Neural cell (in vitro differentiated cells): ENCODE measurements at regions not wholly inside any gene's neighbourhood (a gene's known extent, or its start where the extent isn't known, plus 50 kb on each side); places are given as distances from the start of the nearest gene placed in this dataset.

ENCODE experiments used
- H2AFZ ChIP-seq: fragments of 200-600, 300-800 bp; sonication (generic), shearing (Covaris generic); 2 replicates; pipeline ENCODE4 v1.6.0; 2014; ENCODE audit warnings: low read depth, mild to moderate bottlenecking, antibody characterized with exemption, low read length, moderate library complexity
- H3F3A ChIP-seq: fragments of 200-600 bp; shearing (Covaris generic); 2 replicates; pipeline ENCODE4 v1.6.1; 2016; ENCODE audit warnings: mild to moderate bottlenecking, moderate library complexity, mixed read lengths, antibody characterized with exemption, low read length; ENCODE audit not compliant: insufficient read depth, poor library complexity, severe bottlenecking
- H3K27ac ChIP-seq: fragments of 200-600, 300-800 bp; sonication (generic), shearing (Covaris generic); 2 replicates; pipeline ENCODE4 v1.5.1; 2014; ENCODE audit warnings: mild to moderate bottlenecking, low read length, moderate library complexity
- H3K27me3 ChIP-seq: fragments of 300-800, 200-600 bp; sonication (generic), shearing (Covaris generic); 2 replicates; pipeline ENCODE4 v1.6.0; 2014; ENCODE audit warnings: mild to moderate bottlenecking, low read depth, low read length, moderate library complexity; ENCODE audit not compliant: insufficient read depth
- H3K36me3 ChIP-seq: fragments of 300-800, 200-600 bp; sonication (generic), shearing (Covaris generic); 2 replicates; pipeline ENCODE4 v1.5.1; 2014; ENCODE audit warnings: mild to moderate bottlenecking, antibody characterized with exemption, low read length, moderate library complexity; ENCODE audit not compliant: insufficient read depth
- H3K4me2 ChIP-seq: fragments of 300-800, 200-600 bp; sonication (generic), shearing (Covaris generic); 2 replicates; pipeline ENCODE4 v1.6.0; 2014; ENCODE audit warnings: mild to moderate bottlenecking, low read length
- H3K4me3 ChIP-seq: fragments of 300-800, 200-600 bp; sonication (generic), shearing (Covaris generic); 2 replicates; pipeline ENCODE4 v1.5.1; 2014; ENCODE audit warnings: mild to moderate bottlenecking, low read length, moderate library complexity
- H3K79me2 ChIP-seq: fragments of 200-600 bp; shearing (Covaris generic); replicated peaks from 2 replicates; pipeline ENCODE4 v1.6.0; 2014; ENCODE audit warnings: mild to moderate bottlenecking, low read length, moderate library complexity; ENCODE audit not compliant: insufficient read depth
- H3K9ac ChIP-seq: fragments of 300-800, 200-600 bp; sonication (generic), shearing (Covaris generic); 2 replicates; pipeline ENCODE4 v1.6.1; 2016; ENCODE audit warnings: mild to moderate bottlenecking, low read length, mixed read lengths
- H3K9me2 ChIP-seq: fragments of 200-600 bp; shearing (Covaris generic); 2 replicates; pipeline ENCODE4 v1.6.1; 2016; ENCODE audit warnings: mild to moderate bottlenecking, low read length, mixed read lengths; ENCODE audit not compliant: insufficient read depth
- H3K9me3 ChIP-seq: fragments of 200-600, 300-800 bp; sonication (generic), shearing (Covaris generic); 2 replicates; pipeline ENCODE4 v1.6.1; 2016; ENCODE audit warnings: mild to moderate bottlenecking, mixed run types, low read length, moderate library complexity, mixed read lengths
- H4K20me1 ChIP-seq: fragments of 200-600 bp; shearing (Covaris generic); 2 replicates; pipeline ENCODE4 v1.6.1; 2016; ENCODE audit warnings: mild to moderate bottlenecking, mixed run types; ENCODE audit not compliant: insufficient read depth
- CTCF ChIP-seq: fragments of 450-650 bp; IDR thresholded peaks from 2 replicates; pipeline ENCODE4 v1.5.1; 2014; ENCODE audit warnings: antibody characterized with exemption, mild to moderate bottlenecking, moderate library complexity; ENCODE audit not compliant: poor library complexity, severe bottlenecking
- EP300 ChIP-seq: fragments of 450-650 bp; conservative IDR thresholded peaks from 2 replicates; pipeline ENCODE4 v1.6.1; 2014; ENCODE audit warnings: antibody characterized with exemption, mild to moderate bottlenecking, moderate library complexity; ENCODE audit not compliant: poor library complexity, severe bottlenecking
- EZH2 ChIP-seq: fragments of 200-600, 300-800 bp; shearing (Covaris generic), sonication (generic); IDR thresholded peaks from 2 replicates; pipeline ENCODE4 v1.6.1; 2014; ENCODE audit warnings: antibody characterized with exemption, low read length, borderline replicate concordance, mild to moderate bottlenecking; ENCODE audit not compliant: insufficient read depth, poor library complexity, severe bottlenecking
- MXI1 ChIP-seq: fragments of 450-650 bp; conservative IDR thresholded peaks from 2 replicates; pipeline ENCODE4 v1.6.1; 2014; ENCODE audit warnings: antibody characterized with exemption, mild to moderate bottlenecking; ENCODE audit not compliant: poor library complexity, severe bottlenecking
- POLR2AphosphoS5 ChIP-seq: IDR thresholded peaks from 2 replicates; pipeline ENCODE4 v1.6.1; 2012
- RAD21 ChIP-seq: fragments of 450-650 bp; conservative IDR thresholded peaks from 2 replicates; pipeline ENCODE4 v1.6.1; 2014; ENCODE audit warnings: antibody characterized with exemption, mild to moderate bottlenecking, moderate library complexity
- SMC3 ChIP-seq: fragments of 450-650 bp; conservative IDR thresholded peaks from 2 replicates; pipeline ENCODE4 v1.6.1; 2014; ENCODE audit warnings: antibody characterized with exemption, mild to moderate bottlenecking, moderate library complexity; ENCODE audit not compliant: poor library complexity
- TAF1 ChIP-seq: IDR thresholded peaks from 2 replicates; pipeline ENCODE4 v1.6.1; 2012; ENCODE audit warnings: low read depth
- TF ChIP-seq, protein P1 (sequence below): IDR thresholded peaks from 2 replicates; pipeline ENCODE4 v1.6.1; 2012; ENCODE audit warnings: borderline replicate concordance

- no peak overlapping the region for H3K4me2 ChIP-seq
- no peaks in the 10 kb centered on the region for H3F3A ChIP-seq
- no peaks in the 10 kb centered on the region for H3K36me3 ChIP-seq
- no peaks in the 10 kb centered on the region for H3K27me3 ChIP-seq
- H3K9ac ChIP-seq: no peak overlapping the region
- H3K9me3 ChIP-seq: no peaks in the 10 kb centered on the region
- no peak overlapping the region for H2AFZ ChIP-seq
- no peak for TF ChIP-seq CTCF
- no peak for TF ChIP-seq SMC3
- no peak for TF ChIP-seq RAD21
- no peak for TF ChIP-seq EP300
- no peak for TF ChIP-seq MXI1
- no peaks in the 10 kb centered on the region for H3K79me2 ChIP-seq
- H3K9me2 ChIP-seq: no peaks in the 10 kb centered on the region
- no peak overlapping the region for H3K4me3 ChIP-seq
- H4K20me1 ChIP-seq: no peaks in the 10 kb centered on the region
- H3K27ac ChIP-seq: no peak overlapping the region
Measured at GRCh38 chr4:178941975-178942374, 1499.7 kb upstream of the AGA start.

DNA sequence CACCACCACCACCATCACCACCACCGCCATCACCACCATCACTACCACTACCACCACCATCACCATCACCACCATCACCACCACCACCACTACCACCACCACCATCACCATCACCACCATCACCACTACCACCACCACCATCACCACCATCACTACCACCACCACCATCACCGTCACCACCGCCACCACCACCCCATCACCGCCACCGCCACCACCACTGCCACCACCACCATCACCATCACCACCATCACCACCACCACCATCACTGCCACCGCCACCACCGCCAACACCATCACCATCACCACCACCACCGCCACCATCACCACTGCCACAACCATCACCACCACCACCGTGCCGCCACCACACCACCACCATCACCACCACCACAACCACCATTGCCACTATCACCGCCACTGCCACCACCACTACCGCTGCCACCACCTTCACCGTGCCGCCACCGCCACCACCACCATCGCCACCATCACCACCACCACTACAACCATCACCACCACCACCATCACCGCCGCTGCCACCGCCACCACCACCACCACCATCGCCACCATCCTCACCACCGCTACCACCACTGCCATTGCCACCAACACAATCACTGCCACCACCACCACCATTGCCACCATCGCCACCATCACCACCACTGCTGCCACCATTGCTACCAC is 1511.3 kb upstream of the AGA start:
- H3K27ac ChIP-seq: no peak overlapping the region
- H2AFZ ChIP-seq: no peak overlapping the region
- H3K36me3 ChIP-seq: no peaks in the 10 kb centered on the region
- H3K27me3 ChIP-seq: no peaks in the 10 kb centered on the region
- no peak overlapping the region for H3K4me2 ChIP-seq
- H3K9ac ChIP-seq: no peak overlapping the region
- no peaks in the 10 kb centered on the region for H3F3A ChIP-seq
- H3K9me3 ChIP-seq: no peaks in the 10 kb centered on the region
- no peaks in the 10 kb centered on the region for H3K79me2 ChIP-seq
- no peaks in the 10 kb centered on the region for H3K9me2 ChIP-seq
- no peak overlapping the region for H3K4me3 ChIP-seq
- H4K20me1 ChIP-seq: no peaks in the 10 kb centered on the region
- TF ChIP-seq POLR2AphosphoS5: no peak
- no peak for TF ChIP-seq TAF1
- no peak for TF ChIP-seq EZH2
- TF ChIP-seq, protein P1, sequence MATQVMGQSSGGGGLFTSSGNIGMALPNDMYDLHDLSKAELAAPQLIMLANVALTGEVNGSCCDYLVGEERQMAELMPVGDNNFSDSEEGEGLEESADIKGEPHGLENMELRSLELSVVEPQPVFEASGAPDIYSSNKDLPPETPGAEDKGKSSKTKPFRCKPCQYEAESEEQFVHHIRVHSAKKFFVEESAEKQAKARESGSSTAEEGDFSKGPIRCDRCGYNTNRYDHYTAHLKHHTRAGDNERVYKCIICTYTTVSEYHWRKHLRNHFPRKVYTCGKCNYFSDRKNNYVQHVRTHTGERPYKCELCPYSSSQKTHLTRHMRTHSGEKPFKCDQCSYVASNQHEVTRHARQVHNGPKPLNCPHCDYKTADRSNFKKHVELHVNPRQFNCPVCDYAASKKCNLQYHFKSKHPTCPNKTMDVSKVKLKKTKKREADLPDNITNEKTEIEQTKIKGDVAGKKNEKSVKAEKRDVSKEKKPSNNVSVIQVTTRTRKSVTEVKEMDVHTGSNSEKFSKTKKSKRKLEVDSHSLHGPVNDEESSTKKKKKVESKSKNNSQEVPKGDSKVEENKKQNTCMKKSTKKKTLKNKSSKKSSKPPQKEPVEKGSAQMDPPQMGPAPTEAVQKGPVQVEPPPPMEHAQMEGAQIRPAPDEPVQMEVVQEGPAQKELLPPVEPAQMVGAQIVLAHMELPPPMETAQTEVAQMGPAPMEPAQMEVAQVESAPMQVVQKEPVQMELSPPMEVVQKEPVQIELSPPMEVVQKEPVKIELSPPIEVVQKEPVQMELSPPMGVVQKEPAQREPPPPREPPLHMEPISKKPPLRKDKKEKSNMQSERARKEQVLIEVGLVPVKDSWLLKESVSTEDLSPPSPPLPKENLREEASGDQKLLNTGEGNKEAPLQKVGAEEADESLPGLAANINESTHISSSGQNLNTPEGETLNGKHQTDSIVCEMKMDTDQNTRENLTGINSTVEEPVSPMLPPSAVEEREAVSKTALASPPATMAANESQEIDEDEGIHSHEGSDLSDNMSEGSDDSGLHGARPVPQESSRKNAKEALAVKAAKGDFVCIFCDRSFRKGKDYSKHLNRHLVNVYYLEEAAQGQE: no peak
- TF ChIP-seq EP300: no peak
- TF ChIP-seq MXI1: no peak
- no peak for TF ChIP-seq RAD21
- TF ChIP-seq SMC3: no peak
- no peak for TF ChIP-seq CTCF
